AG09309 (cell line): ENCODE measurements at regions not wholly inside any gene's neighbourhood (a gene's known extent, or its start where the extent isn't known, plus 50 kb on each side); places are given as distances from the start of the nearest gene placed in this dataset.

Experiments
- DNase-seq: peaks from one replicate; pipeline ENCODE4 v3.0.0-alpha.2; 2010; ENCODE audit warnings: low read depth
- H3K4me3 ChIP-seq: 2 replicates; pipeline ENCODE4 v1.5.1; 2011; ENCODE audit warnings: mild to moderate bottlenecking, low read depth, low read length, moderate library complexity; ENCODE audit not compliant: control insufficient read depth
- TF ChIP-seq, protein P1 (sequence below): IDR thresholded peaks from 2 replicates; pipeline ENCODE4 v1.5.1; 2011; ENCODE audit warnings: mild to moderate bottlenecking, low read depth, low read length, inconsistent platforms; ENCODE audit not compliant: insufficient read depth, control insufficient read depth; ENCODE audit errors: missing control alignments

- no peak for DNase-seq
- no peak overlapping the region for H3K4me3 ChIP-seq
- TF ChIP-seq, protein P1, sequence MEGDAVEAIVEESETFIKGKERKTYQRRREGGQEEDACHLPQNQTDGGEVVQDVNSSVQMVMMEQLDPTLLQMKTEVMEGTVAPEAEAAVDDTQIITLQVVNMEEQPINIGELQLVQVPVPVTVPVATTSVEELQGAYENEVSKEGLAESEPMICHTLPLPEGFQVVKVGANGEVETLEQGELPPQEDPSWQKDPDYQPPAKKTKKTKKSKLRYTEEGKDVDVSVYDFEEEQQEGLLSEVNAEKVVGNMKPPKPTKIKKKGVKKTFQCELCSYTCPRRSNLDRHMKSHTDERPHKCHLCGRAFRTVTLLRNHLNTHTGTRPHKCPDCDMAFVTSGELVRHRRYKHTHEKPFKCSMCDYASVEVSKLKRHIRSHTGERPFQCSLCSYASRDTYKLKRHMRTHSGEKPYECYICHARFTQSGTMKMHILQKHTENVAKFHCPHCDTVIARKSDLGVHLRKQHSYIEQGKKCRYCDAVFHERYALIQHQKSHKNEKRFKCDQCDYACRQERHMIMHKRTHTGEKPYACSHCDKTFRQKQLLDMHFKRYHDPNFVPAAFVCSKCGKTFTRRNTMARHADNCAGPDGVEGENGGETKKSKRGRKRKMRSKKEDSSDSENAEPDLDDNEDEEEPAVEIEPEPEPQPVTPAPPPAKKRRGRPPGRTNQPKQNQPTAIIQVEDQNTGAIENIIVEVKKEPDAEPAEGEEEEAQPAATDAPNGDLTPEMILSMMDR: no peak
These were observed 159.9 kb upstream of the MGMT start for GRCh38 chr10:129307141-129307540.

DNA sequence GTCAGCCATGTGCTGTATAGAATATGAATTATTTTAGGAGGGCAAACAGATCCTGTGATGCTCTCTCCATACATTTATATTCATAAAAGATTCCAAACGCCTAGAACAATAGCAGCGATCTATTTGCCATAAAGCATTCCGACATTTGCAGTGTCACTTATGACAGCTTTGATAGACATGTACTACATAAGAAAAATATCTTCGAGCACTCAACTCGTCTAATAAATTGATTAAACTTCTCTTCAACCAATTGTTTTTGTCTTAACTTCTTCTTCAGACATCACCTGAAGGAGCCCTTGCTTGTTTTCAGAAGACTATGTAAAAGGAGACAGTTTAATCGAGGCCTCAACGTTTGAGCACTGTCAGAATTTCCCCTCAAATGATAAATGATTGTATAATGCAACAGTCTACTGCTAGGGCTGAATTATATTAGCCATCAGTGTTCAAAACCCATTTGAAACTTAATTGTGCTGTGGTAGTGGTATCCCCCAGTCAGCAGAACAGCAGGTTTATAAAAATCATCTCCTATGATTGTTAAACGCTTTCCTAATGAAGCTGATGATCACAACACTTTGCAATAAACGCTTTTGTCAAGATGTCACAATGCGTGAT, 158.0 kb upstream of the MGMT start:
- TF ChIP-seq, protein P1: no peak
- no peak overlapping the region for H3K4me3 ChIP-seq
- DNase-seq: no peak

DNA sequence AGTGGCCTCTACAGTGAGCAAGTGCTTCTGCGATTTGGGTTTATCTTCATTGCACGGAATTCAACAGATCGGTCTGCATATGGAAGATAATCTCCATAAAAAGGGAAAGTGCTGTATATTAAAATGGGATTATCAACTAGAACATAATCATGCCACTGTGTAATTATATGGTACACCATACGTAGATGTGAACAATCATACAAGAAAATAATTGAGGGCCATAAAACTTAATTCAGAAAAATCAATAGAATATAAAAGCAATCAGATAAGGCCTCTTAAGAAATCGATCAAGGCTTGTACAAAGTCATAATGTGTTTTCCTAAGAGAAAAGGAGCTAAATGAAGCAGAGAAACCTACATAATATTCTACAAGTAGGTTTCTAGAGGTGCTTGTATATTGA, 157.5 kb upstream of the MGMT start:
- TF ChIP-seq, protein P1: no peak
- H3K4me3 ChIP-seq: no peak overlapping the region
- DNase-seq: no peak

- TF ChIP-seq, protein P1: no peak
- no peak for DNase-seq
- H3K4me3 ChIP-seq: no peak overlapping the region
These were observed 156.2 kb upstream of the MGMT start for GRCh38 chr10:129310881-129311280.

- DNase-seq: no peak
- H3K4me3 ChIP-seq: no peak overlapping the region
- TF ChIP-seq, protein P1: no peak
These were observed 147.1 kb upstream of the MGMT start for GRCh38 chr10:129319934-129320333.

- no peak overlapping the region for H3K4me3 ChIP-seq
- DNase-seq: no peak
- TF ChIP-seq, protein P1: no peak
These were observed 146.7 kb upstream of the MGMT start for GRCh38 chr10:129320340-129320739.

DNA sequence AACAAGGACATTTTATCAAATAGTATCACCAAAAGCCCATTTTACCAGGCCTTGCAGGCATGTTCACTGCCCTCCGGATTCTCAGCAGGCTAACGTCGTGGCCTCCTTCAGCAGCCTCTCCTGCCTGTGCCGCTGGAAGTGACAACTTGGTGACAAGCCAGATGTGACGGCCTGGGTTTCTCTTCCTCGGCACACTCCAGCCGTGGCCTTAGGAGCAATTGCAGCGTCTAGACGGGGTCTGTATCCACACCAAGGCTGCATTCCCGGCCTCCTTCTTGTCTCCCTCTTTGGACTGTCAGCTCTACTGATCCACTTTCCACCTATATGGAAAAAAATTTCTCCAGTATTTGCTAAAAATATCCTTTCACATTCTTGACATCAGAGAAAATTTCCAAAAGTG, 145.3 kb upstream of the MGMT start:
- H3K4me3 ChIP-seq: no peak overlapping the region
- TF ChIP-seq, protein P1: no peak
- no peak for DNase-seq
